Progenitor cell of endocrine pancreas (in vitro differentiated cells): ENCODE measurements at regions not wholly inside any gene's neighbourhood (a gene's known extent, or its start where the extent isn't known, plus 50 kb on each side); places are given as distances from the start of the nearest gene placed in this dataset.
"Not testable (repeated sequence)": the region's sequence is repeated elsewhere in the genome, so short reads cannot be mapped to it uniquely, and the experiment has no call there.

Experiments
- DNase-seq: peaks from one replicate; pipeline ENCODE4 v3.0.0; 2021; ENCODE audit warnings: low spot score; ENCODE audit not compliant: unreplicated experiment
- H3K27ac Mint-ChIP-seq: 2 replicates; pipeline ENCODE4 v1.8.0; 2021; ENCODE audit warnings: mild to moderate bottlenecking, moderate library complexity, mixed read lengths
- H3K27me3 Mint-ChIP-seq: 2 replicates; pipeline ENCODE4 v1.8.0; 2021; ENCODE audit warnings: mixed read lengths
- H3K36me3 Mint-ChIP-seq: 2 replicates; pipeline ENCODE4 v1.8.0; 2022; ENCODE audit warnings: mixed read lengths; ENCODE audit not compliant: insufficient read depth
- H3K4me1 Mint-ChIP-seq: 2 replicates; pipeline ENCODE4 v1.8.0; 2021; ENCODE audit warnings: low read depth, mixed read lengths
- H3K4me3 Mint-ChIP-seq: 2 replicates; pipeline ENCODE4 v1.8.0; 2021; ENCODE audit warnings: low read depth, mild to moderate bottlenecking, moderate library complexity, mixed read lengths
- H3K9me3 Mint-ChIP-seq: 2 replicates; pipeline ENCODE4 v1.8.0; 2021; ENCODE audit warnings: low read depth, mixed read lengths
- TF ChIP-seq, protein P1 (sequence below): fragments of 200-600 bp; sonication (generic); IDR thresholded peaks from one replicate; pipeline ENCODE4 v1.5.0; 2021; ENCODE audit warnings: antibody characterized with exemption, mild to moderate bottlenecking; ENCODE audit not compliant: unreplicated experiment

DNA sequence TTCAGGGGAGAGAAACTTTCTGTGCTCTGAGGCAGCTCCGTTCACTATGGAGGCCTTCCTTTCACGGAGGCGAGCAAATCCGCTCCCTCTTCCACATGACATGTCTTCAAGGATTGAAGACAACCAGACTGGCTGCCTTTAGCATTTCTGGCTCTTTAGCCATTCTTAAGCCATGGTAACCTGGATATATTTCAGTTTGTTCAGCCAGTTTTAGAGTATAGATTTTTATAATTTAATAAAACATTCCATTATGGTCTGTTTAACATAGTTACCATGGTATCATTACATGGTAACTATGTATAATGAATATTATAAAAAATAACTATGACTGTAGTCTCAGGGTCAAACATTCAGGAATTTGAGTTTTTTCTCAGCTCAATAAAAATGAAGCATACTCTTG lies 54.2 kb upstream of the NFIA start:
- TF ChIP-seq, protein P1, sequence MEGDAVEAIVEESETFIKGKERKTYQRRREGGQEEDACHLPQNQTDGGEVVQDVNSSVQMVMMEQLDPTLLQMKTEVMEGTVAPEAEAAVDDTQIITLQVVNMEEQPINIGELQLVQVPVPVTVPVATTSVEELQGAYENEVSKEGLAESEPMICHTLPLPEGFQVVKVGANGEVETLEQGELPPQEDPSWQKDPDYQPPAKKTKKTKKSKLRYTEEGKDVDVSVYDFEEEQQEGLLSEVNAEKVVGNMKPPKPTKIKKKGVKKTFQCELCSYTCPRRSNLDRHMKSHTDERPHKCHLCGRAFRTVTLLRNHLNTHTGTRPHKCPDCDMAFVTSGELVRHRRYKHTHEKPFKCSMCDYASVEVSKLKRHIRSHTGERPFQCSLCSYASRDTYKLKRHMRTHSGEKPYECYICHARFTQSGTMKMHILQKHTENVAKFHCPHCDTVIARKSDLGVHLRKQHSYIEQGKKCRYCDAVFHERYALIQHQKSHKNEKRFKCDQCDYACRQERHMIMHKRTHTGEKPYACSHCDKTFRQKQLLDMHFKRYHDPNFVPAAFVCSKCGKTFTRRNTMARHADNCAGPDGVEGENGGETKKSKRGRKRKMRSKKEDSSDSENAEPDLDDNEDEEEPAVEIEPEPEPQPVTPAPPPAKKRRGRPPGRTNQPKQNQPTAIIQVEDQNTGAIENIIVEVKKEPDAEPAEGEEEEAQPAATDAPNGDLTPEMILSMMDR, result no peak
- Mint-ChIP-seq H3K9me3 (peaks cover 3% of the 10 kb centered on the region), H3K27me3 (peaks cover 7% of the 10 kb centered on the region), H3K27ac (no peak overlapping the region), H3K36me3 (no peaks in the 10 kb centered on the region), H3K4me1 (peaks cover 2% of the 10 kb centered on the region), H3K4me3 (no peak overlapping the region)
- DNase-seq, result no peak

DNA sequence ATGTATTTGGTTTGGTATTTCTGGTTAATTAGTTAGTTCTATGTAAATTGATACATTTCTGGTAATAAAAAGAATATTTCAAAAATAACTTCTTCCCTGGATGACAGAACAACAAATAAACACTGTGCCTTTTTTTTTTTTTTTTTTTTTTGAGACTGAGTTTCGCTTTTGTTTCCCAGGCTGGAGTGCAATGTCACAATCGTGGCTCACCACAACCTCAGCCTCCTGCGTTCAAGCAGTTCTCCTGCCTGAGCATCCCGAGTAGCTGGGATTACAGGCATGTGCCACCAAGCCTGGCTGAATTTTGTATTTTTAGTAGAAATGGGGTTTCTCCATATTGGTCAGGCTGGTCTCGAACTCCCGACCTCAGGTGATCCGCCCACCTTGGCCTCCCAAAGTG lies 64.3 kb upstream of the NFIA start:
- H3K27me3 Mint-ChIP-seq, result peaks cover 25% of the 10 kb centered on the region
- H3K4me3 Mint-ChIP-seq, DNase-seq, H3K9me3 Mint-ChIP-seq, H3K4me1 Mint-ChIP-seq, H3K36me3 Mint-ChIP-seq, H3K27ac Mint-ChIP-seq: not testable (repeated sequence)

DNA sequence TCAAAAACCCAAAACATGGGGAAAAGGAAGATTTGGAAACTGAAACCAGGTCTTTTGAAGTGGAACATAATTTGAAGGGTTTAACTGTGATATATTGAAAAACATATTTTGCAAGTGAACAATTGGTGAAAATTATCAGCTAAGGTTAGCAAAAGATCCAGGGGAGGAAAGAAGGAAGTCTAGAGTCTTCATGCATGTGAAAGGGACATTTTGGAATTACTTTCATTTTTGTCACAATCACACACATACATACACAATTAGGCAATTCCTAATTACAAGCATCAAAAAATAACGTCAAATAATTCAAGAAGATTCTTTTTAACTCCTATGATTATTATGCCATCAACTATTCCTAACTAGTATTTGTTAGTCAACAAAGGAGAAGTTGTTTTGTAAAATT lies 64.7 kb upstream of the NFIA start:
- peaks cover 1% of the 10 kb centered on the region for H3K4me1 Mint-ChIP-seq
- H3K4me3 Mint-ChIP-seq, result no peak overlapping the region
- no peak overlapping the region for H3K27ac Mint-ChIP-seq
- H3K36me3 Mint-ChIP-seq, result no peaks in the 10 kb centered on the region
- H3K9me3 Mint-ChIP-seq, result no peaks in the 10 kb centered on the region
- TF ChIP-seq, protein P1, result no peak
- no peak for DNase-seq
- H3K27me3 Mint-ChIP-seq, result peaks cover 29% of the 10 kb centered on the region

DNA sequence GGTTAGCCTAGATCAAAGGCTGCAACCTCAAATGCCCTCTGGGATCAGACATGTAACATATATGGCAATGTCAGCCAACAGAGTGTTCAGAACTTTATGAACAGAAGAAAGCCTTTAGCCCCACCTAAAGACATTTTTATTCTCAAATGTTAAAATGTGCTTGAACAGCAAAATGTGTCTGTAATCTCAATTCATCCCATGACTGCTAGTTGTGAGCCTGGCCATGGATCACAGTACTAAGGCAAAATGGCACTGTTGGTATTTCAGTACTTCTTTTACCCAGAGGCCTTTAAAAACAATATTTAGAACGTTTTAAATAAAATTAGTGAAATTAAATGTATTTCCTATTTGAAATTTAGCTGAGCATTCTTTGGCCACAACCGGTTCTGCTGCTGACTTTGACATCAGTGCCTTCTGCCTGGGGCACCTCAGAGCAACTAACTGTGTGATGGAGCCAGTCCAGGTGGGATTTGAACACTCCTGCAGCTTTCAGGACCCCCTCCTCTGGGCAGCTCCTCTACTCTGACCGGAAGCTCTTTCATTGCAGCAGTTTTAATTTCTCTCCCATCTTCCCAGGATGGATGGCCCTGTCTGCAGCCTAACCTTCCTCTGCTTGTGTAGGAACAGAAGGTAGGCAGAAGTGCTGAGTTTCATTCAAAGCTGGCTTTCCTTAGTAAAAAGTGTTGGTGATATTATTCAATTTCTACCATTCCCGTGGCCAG lies 68.3 kb upstream of the NFIA start:
- Mint-ChIP-seq H3K36me3 (no peaks in the 10 kb centered on the region), H3K27me3 (peaks cover 26% of the 10 kb centered on the region), H3K27ac (no peak overlapping the region), H3K4me1 (peaks cover 8% of the 10 kb centered on the region), H3K4me3 (no peak overlapping the region), H3K9me3 (no peaks in the 10 kb centered on the region)
- TF ChIP-seq, protein P1, result no peak
- no peak for DNase-seq

DNA sequence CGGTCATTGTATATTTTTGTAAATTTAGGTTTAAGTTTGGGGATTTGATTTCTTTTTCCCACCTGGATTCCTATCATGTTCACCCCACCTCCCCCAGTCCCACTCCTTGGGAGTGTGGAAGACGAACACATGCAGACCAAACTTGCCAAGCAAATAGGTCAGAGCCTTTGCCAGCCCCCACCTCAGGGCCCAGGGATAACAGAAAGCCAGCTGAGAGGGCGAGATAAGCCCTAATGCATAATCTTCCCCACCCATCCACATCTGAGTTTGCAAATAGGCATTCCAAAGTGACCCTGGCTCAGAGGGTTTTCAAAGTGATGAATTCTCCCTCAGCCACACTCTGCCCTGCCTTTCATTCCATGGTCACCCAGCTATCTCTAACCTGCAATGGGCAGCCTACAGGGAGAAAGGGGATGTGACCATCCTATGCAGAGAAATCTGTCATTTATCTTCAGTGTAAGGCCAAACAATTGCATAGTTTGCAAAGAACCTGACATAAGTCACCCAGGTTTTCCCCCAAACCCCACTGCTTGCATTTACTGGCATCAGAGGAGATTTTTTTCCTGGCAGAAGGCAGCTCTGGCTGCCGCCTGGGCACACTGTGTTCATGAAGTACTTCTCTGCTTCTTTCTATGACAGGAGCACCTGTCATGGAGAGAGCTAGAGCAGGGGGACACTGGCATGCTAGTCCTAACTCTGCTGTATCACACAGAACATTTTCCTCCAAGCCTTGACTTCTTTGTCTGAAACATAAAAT lies 69.0 kb upstream of the NFIA start:
- H3K4me3 Mint-ChIP-seq, result no peak overlapping the region
- peaks cover 27% of the 10 kb centered on the region for H3K27me3 Mint-ChIP-seq
- DNase-seq, result no peak
- TF ChIP-seq, protein P1, result no peak
- H3K4me1 Mint-ChIP-seq, result peaks cover 8% of the 10 kb centered on the region
- H3K9me3 Mint-ChIP-seq, result no peaks in the 10 kb centered on the region
- peak overlapping the region; percentile 27 for H3K27ac Mint-ChIP-seq
- H3K36me3 Mint-ChIP-seq, result no peaks in the 10 kb centered on the region

DNA sequence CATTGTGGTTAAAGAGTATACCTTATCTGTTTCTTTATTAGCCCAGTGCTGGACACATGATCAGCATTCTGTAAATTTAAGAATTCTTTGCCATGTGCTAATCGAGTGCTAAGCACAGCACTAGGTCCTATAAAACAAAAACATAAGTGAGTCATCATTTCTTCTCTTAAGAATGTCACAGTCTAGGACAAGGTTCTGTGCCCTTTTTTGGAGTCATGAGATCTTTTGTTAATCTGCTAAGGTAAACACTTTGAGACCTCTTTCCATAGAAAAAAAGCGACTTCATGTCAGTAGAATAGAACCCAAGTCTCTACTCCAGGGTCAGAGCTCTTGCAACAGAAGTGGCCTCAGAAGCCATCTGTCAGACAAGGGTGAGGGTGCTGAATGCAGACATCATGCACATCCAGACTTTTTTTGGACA lies 70.0 kb upstream of the NFIA start:
- no peak overlapping the region for H3K4me3 Mint-ChIP-seq
- peaks cover 11% of the 10 kb centered on the region for H3K4me1 Mint-ChIP-seq
- DNase-seq, result no peak
- peaks cover 24% of the 10 kb centered on the region for H3K27me3 Mint-ChIP-seq
- no peaks in the 10 kb centered on the region for H3K36me3 Mint-ChIP-seq
- H3K27ac Mint-ChIP-seq, result no peak overlapping the region
- TF ChIP-seq, protein P1, result no peak
- no peaks in the 10 kb centered on the region for H3K9me3 Mint-ChIP-seq
